ENCODE measurements at regions not wholly inside any gene's neighbourhood (a gene's known extent, or its start where the extent isn't known, plus 50 kb on each side); places are given as distances from the start of the nearest gene placed in this dataset.

GRCh38 chr12:4174417-4174816 lies 99.1 kb upstream of the CCND2 start:
- H3K9ac ChIP-seq (ENCODE audit: low read depth in 1 of 2, low read length in 2 of 2) = no peak overlapping the region
- no peaks in the 10 kb centered on the region for H3K4me1 ChIP-seq (ENCODE audit: control insufficient read depth in 1 of 2, insufficient read depth in 2 of 2, low read length in 2 of 2)
- no peak overlapping the region for H3K4me3 ChIP-seq (ENCODE audit: low read depth in 1 of 2, low read length in 2 of 2)
- H3K9me3 ChIP-seq (ENCODE audit: control insufficient read depth in 1 of 2, low read length in 2 of 2) = no peaks in the 10 kb centered on the region
- no peaks in the 10 kb centered on the region for H3K36me3 ChIP-seq (ENCODE audit: control insufficient read depth in 1 of 2, insufficient read depth in 2 of 2, low read length in 2 of 2)
- no peaks in the 10 kb centered on the region for H3K27me3 ChIP-seq (ENCODE audit: control insufficient read depth in 1 of 2, insufficient read depth in 2 of 2, low read length in 2 of 2)
- no peak overlapping the region for H3K27ac ChIP-seq (ENCODE audit: low read depth, low read length)

DNA sequence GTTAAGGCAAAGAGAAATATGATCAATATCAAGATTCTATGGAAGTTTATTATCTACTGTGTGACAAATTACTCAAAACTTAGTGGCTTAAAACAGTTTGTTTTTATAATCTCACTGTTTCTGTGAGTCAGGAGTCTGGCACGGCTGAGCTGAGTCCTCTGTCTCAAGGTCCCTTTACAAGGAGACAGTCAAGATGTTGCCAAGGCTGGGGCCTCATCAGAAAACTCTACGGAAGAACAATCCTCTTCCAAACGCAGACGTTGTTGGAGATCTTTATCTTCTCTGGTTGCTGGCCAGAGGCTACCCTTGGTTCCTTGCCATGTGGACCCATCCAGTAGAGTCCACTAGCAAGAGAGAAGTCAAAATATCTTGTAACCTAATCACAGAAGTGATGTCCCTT lies 100.6 kb upstream of the CCND2 start:
- Histone ChIP-seq H3K9me3 (ENCODE audit: control insufficient read depth in 1 of 2, low read length in 2 of 2) (no peaks in the 10 kb centered on the region), H3K4me3 (ENCODE audit: low read depth in 1 of 2, low read length in 2 of 2) (no peak overlapping the region), H3K27ac (ENCODE audit: low read depth, low read length) (no peak overlapping the region), H3K36me3 (ENCODE audit: control insufficient read depth in 1 of 2, insufficient read depth in 2 of 2, low read length in 2 of 2) (no peaks in the 10 kb centered on the region), H3K4me1 (ENCODE audit: control insufficient read depth in 1 of 2, insufficient read depth in 2 of 2, low read length in 2 of 2) (no peaks in the 10 kb centered on the region), H3K9ac (ENCODE audit: low read depth in 1 of 2, low read length in 2 of 2) (no peak overlapping the region), H3K27me3 (ENCODE audit: control insufficient read depth in 1 of 2, insufficient read depth in 2 of 2, low read length in 2 of 2) (no peaks in the 10 kb centered on the region)

DNA sequence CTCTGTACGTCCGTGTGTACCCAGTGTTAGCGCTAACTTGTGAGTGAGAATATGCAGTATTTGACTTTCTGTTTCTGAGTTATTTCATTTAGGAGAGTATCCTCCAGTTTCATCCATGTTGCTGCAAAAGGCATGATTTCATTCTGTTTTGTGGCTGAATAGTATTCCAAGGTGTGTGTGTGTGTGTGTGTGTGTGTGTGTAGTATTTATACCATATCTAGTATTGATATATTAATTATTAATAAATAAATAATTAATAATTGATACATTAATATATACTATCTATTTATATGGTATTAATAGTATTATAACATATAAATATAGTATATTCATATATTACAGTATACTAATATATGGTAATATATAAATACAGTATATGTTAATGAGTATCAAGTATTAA lies 101.8 kb upstream of the CCND2 start:
- H3K9ac ChIP-seq (ENCODE audit: low read depth in 1 of 2, low read length in 2 of 2) = no peak overlapping the region
- no peaks in the 10 kb centered on the region for H3K36me3 ChIP-seq (ENCODE audit: control insufficient read depth in 1 of 2, insufficient read depth in 2 of 2, low read length in 2 of 2)
- H3K9me3 ChIP-seq (ENCODE audit: control insufficient read depth in 1 of 2, low read length in 2 of 2) = no peaks in the 10 kb centered on the region
- no peaks in the 10 kb centered on the region for H3K27me3 ChIP-seq (ENCODE audit: control insufficient read depth in 1 of 2, insufficient read depth in 2 of 2, low read length in 2 of 2)
- no peak overlapping the region for H3K4me3 ChIP-seq (ENCODE audit: low read depth in 1 of 2, low read length in 2 of 2)
- no peak overlapping the region for H3K27ac ChIP-seq (ENCODE audit: low read depth, low read length)
- no peaks in the 10 kb centered on the region for H3K4me1 ChIP-seq (ENCODE audit: control insufficient read depth in 1 of 2, insufficient read depth in 2 of 2, low read length in 2 of 2)

- Histone ChIP-seq H3K9me3 (ENCODE audit: control insufficient read depth in 1 of 2, low read length in 2 of 2) (no peaks in the 10 kb centered on the region), H3K27me3 (ENCODE audit: control insufficient read depth in 1 of 2, insufficient read depth in 2 of 2, low read length in 2 of 2) (no peaks in the 10 kb centered on the region)
Observed at GRCh38 chr12:4169959-4170358, 103.6 kb upstream of the CCND2 start.

DNA sequence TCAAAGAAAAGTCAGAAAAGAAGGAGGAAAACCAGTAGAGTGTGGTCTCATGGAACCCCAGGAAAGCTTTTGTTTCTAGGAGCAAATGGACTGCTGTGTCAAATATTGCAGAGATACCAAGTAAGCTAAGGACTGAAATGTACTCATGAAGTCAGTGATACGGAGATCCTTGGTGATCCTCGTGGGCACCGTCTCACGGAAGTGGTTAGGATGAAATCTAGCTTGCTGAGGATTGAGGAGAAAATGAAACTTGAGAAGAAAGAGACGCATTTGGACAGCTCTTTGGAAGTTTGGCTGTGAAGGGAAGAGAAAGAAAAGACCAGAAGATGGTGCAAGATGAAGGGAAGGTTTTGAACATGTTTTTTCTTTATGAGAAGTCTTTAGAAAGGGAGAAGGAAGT lies 104.0 kb upstream of the CCND2 start:
- H3K27ac ChIP-seq (ENCODE audit: low read depth, low read length) = no peak overlapping the region
- H3K36me3 ChIP-seq (ENCODE audit: control insufficient read depth in 1 of 2, insufficient read depth in 2 of 2, low read length in 2 of 2) = no peaks in the 10 kb centered on the region
- no peak overlapping the region for H3K4me3 ChIP-seq (ENCODE audit: low read depth in 1 of 2, low read length in 2 of 2)
- no peaks in the 10 kb centered on the region for H3K27me3 ChIP-seq (ENCODE audit: control insufficient read depth in 1 of 2, insufficient read depth in 2 of 2, low read length in 2 of 2)
- H3K4me1 ChIP-seq (ENCODE audit: control insufficient read depth in 1 of 2, insufficient read depth in 2 of 2, low read length in 2 of 2) = peaks cover 3 to 5% of the 10 kb centered on the region in 2 donors
- H3K9me3 ChIP-seq (ENCODE audit: control insufficient read depth in 1 of 2, low read length in 2 of 2) = no peaks in the 10 kb centered on the region
- no peak overlapping the region for H3K9ac ChIP-seq (ENCODE audit: low read depth in 1 of 2, low read length in 2 of 2)

More at GRCh38 chr12:4169959-4170358, 103.6 kb upstream of the CCND2 start:
- Histone ChIP-seq H3K4me1 (ENCODE audit: control insufficient read depth in 1 of 2, insufficient read depth in 2 of 2, low read length in 2 of 2) (peaks cover 1 to 2% of the 10 kb centered on the region in 2 donors), H3K27ac (ENCODE audit: low read depth, low read length) (no peak overlapping the region), H3K36me3 (ENCODE audit: control insufficient read depth in 1 of 2, insufficient read depth in 2 of 2, low read length in 2 of 2) (no peaks in the 10 kb centered on the region), H3K4me3 (ENCODE audit: low read depth in 1 of 2, low read length in 2 of 2) (no peak overlapping the region), H3K9ac (ENCODE audit: low read depth in 1 of 2, low read length in 2 of 2) (no peak overlapping the region)

GRCh38 chr12:4168036-4168435 lies 105.5 kb upstream of the CCND2 start:
- Histone ChIP-seq H3K4me3 (ENCODE audit: low read depth in 1 of 2, low read length in 2 of 2) (no peak overlapping the region), H3K36me3 (ENCODE audit: control insufficient read depth in 1 of 2, insufficient read depth in 2 of 2, low read length in 2 of 2) (no peaks in the 10 kb centered on the region), H3K4me1 (ENCODE audit: control insufficient read depth in 1 of 2, insufficient read depth in 2 of 2, low read length in 2 of 2) (peaks cover 3 to 5% of the 10 kb centered on the region in 2 donors), H3K27ac (ENCODE audit: low read depth, low read length) (no peak overlapping the region), H3K9ac (ENCODE audit: low read depth in 1 of 2, low read length in 2 of 2) (no peak overlapping the region), H3K27me3 (ENCODE audit: control insufficient read depth in 1 of 2, insufficient read depth in 2 of 2, low read length in 2 of 2) (no peaks in the 10 kb centered on the region), H3K9me3 (ENCODE audit: control insufficient read depth in 1 of 2, low read length in 2 of 2) (no peaks in the 10 kb centered on the region)

- Histone ChIP-seq H3K4me1 (ENCODE audit: control insufficient read depth in 1 of 2, insufficient read depth in 2 of 2, low read length in 2 of 2) (peaks cover 3 to 5% of the 10 kb centered on the region in 2 donors), H3K4me3 (ENCODE audit: low read depth in 1 of 2, low read length in 2 of 2) (peak overlapping the region; percentile 70 to 71), H3K9me3 (ENCODE audit: control insufficient read depth in 1 of 2, low read length in 2 of 2) (no peaks in the 10 kb centered on the region), H3K27me3 (ENCODE audit: control insufficient read depth in 1 of 2, insufficient read depth in 2 of 2, low read length in 2 of 2) (no peaks in the 10 kb centered on the region), H3K27ac (ENCODE audit: low read depth, low read length) (peak overlapping the region; percentile 50), H3K36me3 (ENCODE audit: control insufficient read depth in 1 of 2, insufficient read depth in 2 of 2, low read length in 2 of 2) (no peaks in the 10 kb centered on the region), H3K9ac (ENCODE audit: low read depth in 1 of 2, low read length in 2 of 2) (peak overlapping the region; percentile 40 to 50)
Observed at GRCh38 chr12:4164559-4165558, 108.7 kb upstream of the CCND2 start.

DNA sequence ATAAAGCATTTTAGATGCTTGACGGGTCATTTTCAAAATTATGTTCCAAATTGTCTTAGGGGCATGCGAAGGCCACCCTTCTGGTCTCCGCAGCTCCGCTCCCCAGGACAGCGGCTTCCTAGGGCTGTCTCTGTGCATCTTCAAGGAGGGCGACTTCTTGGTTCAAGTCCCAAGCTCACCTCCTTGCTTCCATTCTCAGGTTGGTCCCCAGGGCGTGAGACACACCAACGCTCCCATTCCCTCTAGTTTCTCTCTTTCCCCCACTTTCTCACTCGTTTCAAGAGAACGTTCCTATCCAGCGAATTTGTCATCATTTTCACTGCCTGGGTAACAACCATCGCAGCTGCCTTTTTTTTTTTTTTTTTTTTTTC lies 109.4 kb upstream of the CCND2 start:
- H3K27me3 ChIP-seq (ENCODE audit: control insufficient read depth in 1 of 2, insufficient read depth in 2 of 2, low read length in 2 of 2) = no peaks in the 10 kb centered on the region
- H3K36me3 ChIP-seq (ENCODE audit: control insufficient read depth in 1 of 2, insufficient read depth in 2 of 2, low read length in 2 of 2) = no peaks in the 10 kb centered on the region
- peak overlapping the region in 1 of 2 donors; percentile 50 for H3K9ac ChIP-seq (ENCODE audit: low read depth in 1 of 2, low read length in 2 of 2)
- H3K9me3 ChIP-seq (ENCODE audit: control insufficient read depth in 1 of 2, low read length in 2 of 2) = no peaks in the 10 kb centered on the region
- H3K27ac ChIP-seq (ENCODE audit: low read depth, low read length) = no peak overlapping the region
- peaks cover 3 to 5% of the 10 kb centered on the region in 2 donors for H3K4me1 ChIP-seq (ENCODE audit: control insufficient read depth in 1 of 2, insufficient read depth in 2 of 2, low read length in 2 of 2)
- H3K4me3 ChIP-seq (ENCODE audit: low read depth in 1 of 2, low read length in 2 of 2) = peak overlapping the region; percentile 70 to 71

DNA sequence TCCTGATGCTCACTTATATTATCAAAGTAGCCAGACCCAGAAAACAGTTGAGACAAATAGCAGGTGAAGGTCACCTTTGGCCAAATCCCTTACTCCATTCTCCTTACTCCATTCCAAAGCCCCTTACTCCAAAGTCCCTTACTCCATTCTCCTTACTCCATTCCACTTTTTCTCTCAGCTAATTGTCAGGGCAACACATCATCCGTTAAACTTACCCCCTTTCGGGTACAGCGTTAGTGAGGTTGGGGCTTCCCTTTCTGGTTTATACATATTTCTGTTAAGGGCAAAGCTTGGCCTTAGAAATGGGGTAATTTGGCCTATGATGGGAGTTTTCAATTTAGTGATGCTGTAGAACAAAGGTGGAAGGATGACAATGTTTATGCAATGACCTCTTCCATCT lies 111.8 kb upstream of the CCND2 start:
- Histone ChIP-seq H3K27me3 (ENCODE audit: control insufficient read depth in 1 of 2, insufficient read depth in 2 of 2, low read length in 2 of 2) (no peaks in the 10 kb centered on the region), H3K27ac (ENCODE audit: low read depth, low read length) (no peak overlapping the region), H3K36me3 (ENCODE audit: control insufficient read depth in 1 of 2, insufficient read depth in 2 of 2, low read length in 2 of 2) (no peaks in the 10 kb centered on the region), H3K9ac (ENCODE audit: low read depth in 1 of 2, low read length in 2 of 2) (no peak overlapping the region), H3K4me3 (ENCODE audit: low read depth in 1 of 2, low read length in 2 of 2) (no peak overlapping the region), H3K9me3 (ENCODE audit: control insufficient read depth in 1 of 2, low read length in 2 of 2) (no peaks in the 10 kb centered on the region), H3K4me1 (ENCODE audit: control insufficient read depth in 1 of 2, insufficient read depth in 2 of 2, low read length in 2 of 2) (peaks cover 3 to 5% of the 10 kb centered on the region in 2 donors)

GRCh38 chr12:4160314-4161040 lies 113.1 kb upstream of the CCND2 start:
- Histone ChIP-seq H3K9me3 (ENCODE audit: control insufficient read depth in 1 of 2, low read length in 2 of 2) (no peaks in the 10 kb centered on the region), H3K36me3 (ENCODE audit: control insufficient read depth in 1 of 2, insufficient read depth in 2 of 2, low read length in 2 of 2) (no peaks in the 10 kb centered on the region), H3K9ac (ENCODE audit: low read depth in 1 of 2, low read length in 2 of 2) (no peak overlapping the region), H3K27me3 (ENCODE audit: control insufficient read depth in 1 of 2, insufficient read depth in 2 of 2, low read length in 2 of 2) (no peaks in the 10 kb centered on the region), H3K4me1 (ENCODE audit: control insufficient read depth in 1 of 2, insufficient read depth in 2 of 2, low read length in 2 of 2) (peaks cover 3 to 5% of the 10 kb centered on the region in 2 donors), H3K27ac (ENCODE audit: low read depth, low read length) (no peak overlapping the region), H3K4me3 (ENCODE audit: low read depth in 1 of 2, low read length in 2 of 2) (no peak overlapping the region)
